MM.1S (cell line): ENCODE measurements at regions not wholly inside any gene's neighbourhood (a gene's known extent, or its start where the extent isn't known, plus 50 kb on each side); places are given as distances from the start of the nearest gene placed in this dataset.

Source experiments
- DNase-seq: peaks from one replicate; pipeline ENCODE4 v3.0.0-alpha.2; 2015
- H2AFZ ChIP-seq: fragments of 300-600 bp; sonication (generic); 2 replicates; pipeline ENCODE4 v1.6.0; 2016; ENCODE audit warnings: antibody characterized with exemption, low read length
- H3F3A ChIP-seq: fragments of 300-600 bp; sonication (generic); 2 replicates; pipeline ENCODE4 v1.6.1; 2016; ENCODE audit warnings: mild to moderate bottlenecking, antibody characterized with exemption, low read length, moderate library complexity, mixed read lengths; ENCODE audit not compliant: insufficient read depth
- H3K27ac ChIP-seq: fragments of 300-600 bp; sonication (generic); 2 replicates; pipeline ENCODE4 v1.5.1; 2016; ENCODE audit warnings: mild to moderate bottlenecking, low read length
- H3K27me3 ChIP-seq: fragments of 300-600 bp; sonication (generic); replicated peaks from 2 replicates; pipeline ENCODE4 v1.6.0; 2016; ENCODE audit warnings: low read length; ENCODE audit not compliant: insufficient read depth
- H3K36me3 ChIP-seq: fragments of 300-600 bp; sonication (generic); replicated peaks from 2 replicates; pipeline ENCODE4 v1.6.1; 2016; ENCODE audit warnings: mild to moderate bottlenecking, low read length, mixed read lengths; ENCODE audit not compliant: insufficient read depth
- H3K4me1 ChIP-seq: fragments of 300-600 bp; sonication (generic); 2 replicates; pipeline ENCODE4 v1.6.1; 2016; ENCODE audit warnings: low read length, mixed read lengths
- H3K4me2 ChIP-seq: fragments of 300-600 bp; sonication (generic); 2 replicates; pipeline ENCODE4 v1.6.0; 2016; ENCODE audit warnings: low read depth, low read length
- H3K4me3 ChIP-seq: fragments of 300-600 bp; sonication (generic); 2 replicates; pipeline ENCODE4 v1.5.1; 2016; ENCODE audit warnings: low read length, mixed read lengths
- H3K79me2 ChIP-seq: fragments of 300-600 bp; sonication (generic); 2 replicates; pipeline ENCODE4 v1.6.1; 2016; ENCODE audit warnings: mixed run types, low read length, mixed read lengths
- H3K9ac ChIP-seq: fragments of 300-600 bp; sonication (generic); 2 replicates; pipeline ENCODE4 v1.6.1; 2016; ENCODE audit warnings: low read length, mixed read lengths
- H3K9me2 ChIP-seq: fragments of 300-600 bp; sonication (generic); replicated peaks from 2 replicates; pipeline ENCODE4 v1.6.1; 2016; ENCODE audit warnings: mild to moderate bottlenecking, low read length, mixed read lengths; ENCODE audit not compliant: insufficient read depth
- H3K9me3 ChIP-seq: fragments of 300-600 bp; sonication (generic); replicated peaks from 2 replicates; pipeline ENCODE4 v1.6.1; 2016; ENCODE audit warnings: mild to moderate bottlenecking, low read length, mixed read lengths; ENCODE audit not compliant: insufficient read depth
- H4K20me1 ChIP-seq: fragments of 300-600 bp; sonication (generic); 2 replicates; pipeline ENCODE4 v1.6.1; 2016; ENCODE audit warnings: mild to moderate bottlenecking, low read length, moderate library complexity, mixed read lengths; ENCODE audit not compliant: insufficient read depth
- CTCF ChIP-seq: fragments of 300-600 bp; sonication (generic); IDR thresholded peaks from 2 replicates; pipeline ENCODE4 v1.5.1; 2016; ENCODE audit warnings: antibody characterized with exemption, low read length, mixed read lengths
- EZH2 ChIP-seq: fragments of 300-600 bp; sonication (generic); optimal IDR thresholded peaks from 2 replicates; pipeline ENCODE3; 2017; ENCODE audit warnings: low read depth, mild to moderate bottlenecking, antibody characterized with exemption, low read length, mixed read lengths
- EZH2phosphoT487 ChIP-seq: fragments of 300-600 bp; sonication (generic); IDR thresholded peaks from 2 replicates; pipeline ENCODE4 v1.6.1; 2018; ENCODE audit warnings: antibody characterized with exemption, low read length

DNA sequence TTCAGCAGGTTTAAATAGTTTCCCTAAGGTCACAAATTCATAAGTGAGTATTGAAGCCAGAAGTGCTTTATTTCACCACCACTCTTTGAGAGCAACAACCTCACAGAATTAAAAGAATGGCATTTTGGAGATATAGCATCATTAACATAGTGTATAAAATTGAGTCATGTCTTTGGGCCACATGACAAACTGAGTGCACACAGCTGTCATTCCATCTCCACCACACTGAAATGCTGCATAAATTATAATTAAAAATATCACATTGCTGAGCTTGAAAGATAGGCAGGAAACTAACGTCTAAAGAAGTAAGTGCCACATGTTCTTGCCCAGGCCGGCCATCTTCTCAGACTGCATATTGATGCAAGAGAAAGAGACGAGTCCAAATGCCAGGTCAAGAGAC lies 897.9 kb upstream of the CNTNAP5 start:
- Histone ChIP-seq H3K27me3 (no peaks in the 10 kb centered on the region), H3K4me1 (no peaks in the 10 kb centered on the region), H2AFZ (no peak overlapping the region), H3F3A (no peaks in the 10 kb centered on the region), H3K4me2 (no peak overlapping the region), H3K27ac (no peak overlapping the region), H4K20me1 (no peaks in the 10 kb centered on the region), H3K79me2 (no peaks in the 10 kb centered on the region), H3K9ac (no peak overlapping the region), H3K9me2 (no peaks in the 10 kb centered on the region), H3K4me3 (no peak overlapping the region), H3K36me3 (no peaks in the 10 kb centered on the region), H3K9me3 (no peaks in the 10 kb centered on the region)
- TF ChIP-seq EZH2, result no peak
- no peak for TF ChIP-seq CTCF
- no peak for TF ChIP-seq EZH2phosphoT487
- no peak for DNase-seq

- no peak overlapping the region for H2AFZ ChIP-seq
- H3K4me3 ChIP-seq, result no peak overlapping the region
- no peaks in the 10 kb centered on the region for H3K27me3 ChIP-seq
- H3F3A ChIP-seq, result no peaks in the 10 kb centered on the region
- H4K20me1 ChIP-seq, result no peaks in the 10 kb centered on the region
- TF ChIP-seq EZH2phosphoT487, result no peak
- no peak for TF ChIP-seq EZH2
- no peak for TF ChIP-seq CTCF
- H3K9me3 ChIP-seq, result no peaks in the 10 kb centered on the region
- no peaks in the 10 kb centered on the region for H3K9me2 ChIP-seq
- DNase-seq, result no peak
- no peaks in the 10 kb centered on the region for H3K79me2 ChIP-seq
- no peak overlapping the region for H3K9ac ChIP-seq
- H3K4me1 ChIP-seq, result no peaks in the 10 kb centered on the region
- no peak overlapping the region for H3K27ac ChIP-seq
- no peaks in the 10 kb centered on the region for H3K36me3 ChIP-seq
- H3K4me2 ChIP-seq, result no peak overlapping the region
Measured at GRCh38 chr2:123128951-123129350, 896.1 kb upstream of the CNTNAP5 start.

DNA sequence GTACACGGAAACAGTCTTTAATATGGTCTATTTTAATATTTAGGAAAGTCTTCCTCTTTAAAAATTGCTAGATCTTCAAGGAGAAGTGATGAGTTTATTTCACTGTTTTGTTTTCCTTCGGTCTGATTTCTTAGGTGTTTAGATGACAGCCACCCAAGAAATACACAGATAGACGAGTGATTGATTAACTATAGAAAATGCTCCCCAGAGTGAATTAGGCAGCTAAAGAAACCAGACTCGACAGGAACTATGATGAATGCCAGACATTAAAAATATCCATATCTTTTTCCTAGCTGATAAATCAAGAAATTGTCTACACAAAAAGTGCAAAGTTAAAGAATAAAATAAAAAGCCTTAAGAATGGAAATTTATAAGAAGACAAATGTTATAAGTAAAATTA lies 888.7 kb upstream of the CNTNAP5 start:
- Histone ChIP-seq H3K9ac (no peak overlapping the region), H2AFZ (no peak overlapping the region), H3K9me2 (no peaks in the 10 kb centered on the region), H3K4me1 (no peaks in the 10 kb centered on the region), H3K36me3 (no peaks in the 10 kb centered on the region), H3K79me2 (no peaks in the 10 kb centered on the region), H3K27ac (no peak overlapping the region), H3K9me3 (no peaks in the 10 kb centered on the region), H3K27me3 (no peaks in the 10 kb centered on the region), H3F3A (no peaks in the 10 kb centered on the region), H3K4me3 (no peak overlapping the region), H3K4me2 (no peak overlapping the region), H4K20me1 (no peaks in the 10 kb centered on the region)
- TF ChIP-seq CTCF, result no peak
- TF ChIP-seq EZH2, result no peak
- TF ChIP-seq EZH2phosphoT487, result no peak
- DNase-seq, result no peak
